HEK293 (cell line): ENCODE measurements at regions not wholly inside any gene's neighbourhood (a gene's known extent, or its start where the extent isn't known, plus 50 kb on each side); places are given as distances from the start of the nearest gene placed in this dataset.
"Not testable (repeated sequence)": the region's sequence is repeated elsewhere in the genome, so short reads cannot be mapped to it uniquely, and the experiment has no call there.

ENCODE experiments used
- CTCF ChIA-PET: fragments of 350-600 bp; formaldehyde crosslinking; extraction: SDS; loops from one replicate; lab custom pipeline; 2021; ENCODE audit warnings: antibody characterized with exemption; lab: Yijun Ruan, JAX
- POLR2A ChIA-PET: fragments of 300-600 bp; formaldehyde crosslinking; extraction: SDS; loops from one replicate; lab custom pipeline; 2020; ENCODE audit warnings: antibody characterized with exemption, inconsistent platforms; lab: Yijun Ruan, JAX
- H3K27ac ChIP-seq: fragments of 200-500 bp; sonication (Bioruptor generic); 2 replicates; pipeline ENCODE4 v1.5.1; 2014; ENCODE audit warnings: low read depth, low read length, control low read depth, inconsistent platforms; ENCODE audit errors: extremely low read depth
- H3K36me3 ChIP-seq, 2 experiments: fragments of 200-500 bp in 1 of 2; sonication (Bioruptor generic) in 1 of 2; 1 replicate in 1 of 2; 2 replicates in 1 of 2; pipeline ENCODE4 v1.5.1; 2014 to 2017; ENCODE audit warnings: inconsistent platforms in 2 of 2, low read length in 2 of 2; ENCODE audit not compliant: control insufficient read depth in 2 of 2, insufficient read depth in 1 of 2
- H3K4me1 ChIP-seq: fragments of 200-500 bp; sonication (Bioruptor generic); 2 replicates; pipeline ENCODE4 v1.5.1; 2014; ENCODE audit warnings: mild to moderate bottlenecking, low read length, inconsistent platforms; ENCODE audit not compliant: control insufficient read depth, insufficient read depth
- H3K4me3 ChIP-seq: 2 replicates; pipeline ENCODE4 v1.5.1; 2011; ENCODE audit warnings: low read depth, mild to moderate bottlenecking, control low read depth, low read length, moderate library complexity
- H3K9me3 ChIP-seq: fragments of 200-500 bp; sonication (Bioruptor generic); 2 replicates; pipeline ENCODE4 v1.5.1; 2014; ENCODE audit warnings: low read depth, low read length, inconsistent platforms; ENCODE audit not compliant: control insufficient read depth, insufficient read depth
- AEBP2 ChIP-seq: fragments of 450-650 bp; formaldehyde crosslinking; IDR thresholded peaks from 2 replicates; pipeline ENCODE4 v1.5.1; 2016; ENCODE audit warnings: missing biosample characterization, missing genetic modification characterization, borderline replicate concordance
- BCL6B ChIP-seq: fragments of 450-650 bp; formaldehyde crosslinking; IDR thresholded peaks from 2 replicates; pipeline ENCODE4 v1.5.1; 2017; ENCODE audit warnings: missing biosample characterization, missing genetic modification characterization
- EGR2 ChIP-seq: fragments of 450-650 bp; formaldehyde crosslinking; IDR thresholded peaks from 2 replicates; pipeline ENCODE4 v1.5.1; 2016; ENCODE audit warnings: low read depth, missing biosample characterization, missing genetic modification characterization
- GLIS1 ChIP-seq: fragments of 450-650 bp; formaldehyde crosslinking; IDR thresholded peaks from 2 replicates; pipeline ENCODE4 v1.5.1; 2016; ENCODE audit warnings: missing biosample characterization, missing genetic modification characterization
- HOXD13 ChIP-seq: sonication (generic); formaldehyde crosslinking; IDR thresholded peaks from 2 replicates; pipeline ENCODE4 v1.8.0; 2022; ENCODE audit warnings: missing genetic modification reagents, borderline replicate concordance
- OSR2 ChIP-seq: fragments of 450-650 bp; formaldehyde crosslinking; IDR thresholded peaks from 2 replicates; pipeline ENCODE4 v1.5.1; 2016; ENCODE audit warnings: missing biosample characterization, missing genetic modification characterization
- SETDB1 ChIP-seq: IDR thresholded peaks from one replicate; pipeline ENCODE4 v1.6.1; 2017; ENCODE audit warnings: mild to moderate bottlenecking, low read length, moderate library complexity, mixed read lengths; ENCODE audit not compliant: insufficient read length
- SP3 ChIP-seq: fragments of 450-650 bp; formaldehyde crosslinking; IDR thresholded peaks from 2 replicates; pipeline ENCODE4 v1.5.1; 2016; ENCODE audit warnings: missing biosample characterization, missing genetic modification characterization
- YY1 ChIP-seq: fragments of 450-650 bp; formaldehyde crosslinking; IDR thresholded peaks from 2 replicates; pipeline ENCODE4 v1.5.1; 2018; ENCODE audit warnings: missing biosample characterization, missing genetic modification characterization
- ZBTB48 ChIP-seq: fragments of 450-650 bp; formaldehyde crosslinking; IDR thresholded peaks from 2 replicates; pipeline ENCODE4 v1.5.1; 2016; ENCODE audit warnings: missing biosample characterization, missing genetic modification characterization
- ZNF18 ChIP-seq: fragments of 450-650 bp; formaldehyde crosslinking; IDR thresholded peaks from 2 replicates; pipeline ENCODE4 v1.5.1; 2016; ENCODE audit warnings: missing biosample characterization, missing genetic modification characterization
- ZNF23 ChIP-seq: fragments of 450-650 bp; formaldehyde crosslinking; IDR thresholded peaks from 2 replicates; pipeline ENCODE4 v1.5.1; 2016; ENCODE audit warnings: missing biosample characterization, missing genetic modification characterization, borderline replicate concordance
- ZNF488 ChIP-seq: fragments of 450-650 bp; formaldehyde crosslinking; IDR thresholded peaks from 2 replicates; pipeline ENCODE4 v1.5.1; 2016; ENCODE audit warnings: missing biosample characterization, missing genetic modification characterization
- ZNF610 ChIP-seq: fragments of 450-650 bp; formaldehyde crosslinking; IDR thresholded peaks from 2 replicates; pipeline ENCODE4 v1.5.1; 2016; ENCODE audit warnings: missing biosample characterization, missing genetic modification characterization, borderline replicate concordance
- ZNF624 ChIP-seq: fragments of 450-650 bp; formaldehyde crosslinking; IDR thresholded peaks from 2 replicates; pipeline ENCODE4 v1.5.1; 2017; ENCODE audit warnings: missing biosample characterization, missing genetic modification characterization

GRCh38 chr11:41720761-41721160 is 261.3 kb upstream of the LRRC4C start:
- TF ChIP-seq AEBP2 (tag by site-specific recombination) (no peak), ZNF23 (no peak), SETDB1 (no peak), GLIS1 (tag by site-specific recombination) (no peak), YY1 (tag by site-specific recombination) (no peak), ZNF610 (tag by site-specific recombination) (no peak), SP3 (tag by site-specific recombination) (no peak), ZNF488 (tag by site-specific recombination) (no peak), ZNF624 (tag by site-specific recombination) (no peak), HOXD13 (no peak)
- POLR2A ChIA-PET, result no interaction called here
- Histone ChIP-seq H3K27ac (no peak overlapping the region), H3K36me3 (no peaks in the 10 kb centered on the region), H3K4me3 (no peak overlapping the region), H3K4me1 (no peaks in the 10 kb centered on the region), H3K9me3 (no peaks in the 10 kb centered on the region)
- CTCF ChIA-PET, result no interaction called here

GRCh38 chr11:41728161-41728560 is 268.7 kb upstream of the LRRC4C start:
- H3K4me1 ChIP-seq, POLR2A ChIA-PET, H3K9me3 ChIP-seq, H3K27ac ChIP-seq, H3K4me3 ChIP-seq, CTCF ChIA-PET, H3K36me3 ChIP-seq: not testable (repeated sequence)

GRCh38 chr11:41775296-41775695 is 315.8 kb upstream of the LRRC4C start:
- Histone ChIP-seq H3K4me3 (no peak overlapping the region), H3K4me1 (no peaks in the 10 kb centered on the region), H3K9me3 (no peaks in the 10 kb centered on the region), H3K36me3 (no peaks in the 10 kb centered on the region), H3K27ac (no peak overlapping the region)
- CTCF ChIA-PET, result no interaction called here
- POLR2A ChIA-PET, result no interaction called here
- TF ChIP-seq ZNF18 (tag by site-specific recombination) (no peak), ZBTB48 (tag by site-specific recombination) (no peak), OSR2 (tag by site-specific recombination) (no peak), BCL6B (tag by site-specific recombination) (no peak), EGR2 (tag by site-specific recombination) (no peak)
